ENCODE measurements at regions not wholly inside any gene's neighbourhood (a gene's known extent, or its start where the extent isn't known, plus 50 kb on each side); places are given as distances from the start of the nearest gene placed in this dataset.

GRCh38 chr19:27694361-27695055, 1518.4 kb downstream of the UQCRFS1 start:
- no peak for DNase-seq (ENCODE audit: low spot score)

- DNase-seq (ENCODE audit: low spot score): no peak
Observed at GRCh38 chr19:27691991-27692390, 1521.0 kb downstream of the UQCRFS1 start.

GRCh38 chr19:27689734-27690241, 1523.2 kb downstream of the UQCRFS1 start:
- no peak for DNase-seq (ENCODE audit: low spot score)

GRCh38 chr19:27684293-27684692, 1528.7 kb downstream of the UQCRFS1 start:
- no peak for DNase-seq (ENCODE audit: low spot score)

- DNase-seq (ENCODE audit: low spot score): no peak
Observed at GRCh38 chr19:27681972-27682371, 1531.0 kb downstream of the UQCRFS1 start.

GRCh38 chr19:27679905-27680304, 1533.0 kb downstream of the UQCRFS1 start:
- no peak for DNase-seq (ENCODE audit: low spot score)

- DNase-seq (ENCODE audit: low spot score): no peak
Observed at GRCh38 chr19:27679399-27679798, 1533.6 kb downstream of the UQCRFS1 start.

- DNase-seq (ENCODE audit: low spot score): no peak
Observed at GRCh38 chr19:27676877-27677276, 1536.1 kb downstream of the UQCRFS1 start.

GRCh38 chr19:27676334-27676733, 1536.6 kb downstream of the UQCRFS1 start:
- no peak for DNase-seq (ENCODE audit: low spot score)

GRCh38 chr19:27675771-27676170, 1537.2 kb downstream of the UQCRFS1 start:
- no peak for DNase-seq (ENCODE audit: low spot score)

GRCh38 chr19:27674701-27675100, 1538.2 kb downstream of the UQCRFS1 start:
- no peak for DNase-seq (ENCODE audit: low spot score)

- no peak for DNase-seq (ENCODE audit: low spot score)
Observed at GRCh38 chr19:27673986-27674385, 1539.0 kb downstream of the UQCRFS1 start.

GRCh38 chr19:27672309-27673047, 1540.5 kb downstream of the UQCRFS1 start:
- no peak for DNase-seq (ENCODE audit: low spot score)

- DNase-seq (ENCODE audit: low spot score): no peak
Observed at GRCh38 chr19:27671876-27672275, 1541.1 kb downstream of the UQCRFS1 start.

GRCh38 chr19:27660428-27660827, 1552.5 kb downstream of the UQCRFS1 start:
- no peak for DNase-seq (ENCODE audit: low spot score)

- no peak for DNase-seq (ENCODE audit: low spot score)
Observed at GRCh38 chr19:27657271-27658051, 1555.5 kb downstream of the UQCRFS1 start.

GRCh38 chr19:27654266-27654990, 1558.5 kb downstream of the UQCRFS1 start:
- no peak for DNase-seq (ENCODE audit: low spot score)

GRCh38 chr19:27652796-27653195, 1560.2 kb downstream of the UQCRFS1 start:
- DNase-seq (ENCODE audit: low spot score): no peak

GRCh38 chr19:27652281-27652680, 1560.7 kb downstream of the UQCRFS1 start:
- no peak for DNase-seq (ENCODE audit: low spot score)

GRCh38 chr19:27647423-27647822, 1565.5 kb downstream of the UQCRFS1 start:
- no peak for DNase-seq (ENCODE audit: low spot score)

- no peak for DNase-seq (ENCODE audit: low spot score)
Observed at GRCh38 chr19:27635401-27635800, 1577.5 kb downstream of the UQCRFS1 start.

- DNase-seq (ENCODE audit: low spot score): no peak
Observed at GRCh38 chr19:27618006-27618405, 1594.9 kb downstream of the UQCRFS1 start.
